IMR-90 (cell line): ENCODE measurements at regions not wholly inside any gene's neighbourhood (a gene's known extent, or its start where the extent isn't known, plus 50 kb on each side); places are given as distances from the start of the nearest gene placed in this dataset.
"Not testable (repeated sequence)": the region's sequence is repeated elsewhere in the genome, so short reads cannot be mapped to it uniquely, and the experiment has no call there.

ENCODE experiments used
- ATAC-seq: fragments of 200-7000 bp; cut with Tn5 transposase; 2 replicates; pipeline ENCODE4 v1.9.1; 2020; ENCODE audit warnings: low read depth, mild to moderate bottlenecking, moderate library complexity
- BruUV-seq: library from RNA; stranded (reverse); fragments of 400-500 nt; replicated peaks from 2 replicates; lab custom pipeline; 2021; lab: Mats Ljungman, UMichigan
- CTCF ChIA-PET: fragments of 300-600 bp; formaldehyde crosslinking; extraction: SDS; loops from one replicate; lab custom pipeline; 2021; ENCODE audit warnings: antibody characterized with exemption; lab: Yijun Ruan, JAX
- POLR2A ChIA-PET: fragments of 300-600 bp; sonication (Branson Sonifier 250); formaldehyde crosslinking; loops from one replicate; lab custom pipeline; 2022; ENCODE audit warnings: antibody characterized with exemption; ENCODE audit not compliant: unreplicated experiment; lab: Charles Lee
- DNase-seq: peaks from one replicate; pipeline ENCODE4 v3.0.0; 2013
- H2AFZ ChIP-seq: replicated peaks from 2 replicates; pipeline ENCODE3; 2013; ENCODE audit warnings: low read length, mild to moderate bottlenecking; ENCODE audit not compliant: poor library complexity
- H2AK5ac ChIP-seq: 2 replicates; pipeline ENCODE4 v1.6.1; 2013; ENCODE audit warnings: low read depth, low read length, inconsistent platforms
- H2AK9ac ChIP-seq: replicated peaks from 2 replicates; pipeline ENCODE3; 2013; ENCODE audit warnings: mild to moderate bottlenecking, low read depth, low read length, moderate library complexity; ENCODE audit not compliant: poor library complexity
- H2BK120ac ChIP-seq: 2 replicates; pipeline ENCODE4 v1.6.1; 2013; ENCODE audit warnings: low read depth, low read length, inconsistent platforms
- H2BK15ac ChIP-seq: 3 replicates; pipeline ENCODE4 v1.6.1; 2013; ENCODE audit warnings: low read depth, low read length, inconsistent platforms
- H2BK20ac ChIP-seq: 2 replicates; pipeline ENCODE4 v1.6.1; 2013; ENCODE audit warnings: low read depth, mild to moderate bottlenecking, inconsistent platforms, low read length, moderate library complexity
- H2BK5ac ChIP-seq: 2 replicates; pipeline ENCODE4 v1.6.1; 2013; ENCODE audit warnings: mild to moderate bottlenecking, low read depth, low read length, inconsistent platforms; ENCODE audit not compliant: poor library complexity, severe bottlenecking
- H3K14ac ChIP-seq: replicated peaks from 2 replicates; pipeline ENCODE4 v1.6.1; 2013; ENCODE audit warnings: low read depth, low read length, inconsistent platforms
- H3K18ac ChIP-seq: 2 replicates; pipeline ENCODE4 v1.6.1; 2013; ENCODE audit warnings: low read depth, low read length, control low read depth
- H3K23ac ChIP-seq: 2 replicates; pipeline ENCODE4 v1.6.1; 2013; ENCODE audit warnings: low read depth, low read length, inconsistent platforms
- H3K27ac ChIP-seq: 2 replicates; pipeline ENCODE4 v1.5.1; 2013; ENCODE audit warnings: mild to moderate bottlenecking, control low read depth, low read length; ENCODE audit not compliant: insufficient read depth
- H3K27me3 ChIP-seq: 2 replicates; pipeline ENCODE4 v1.6.1; 2013; ENCODE audit warnings: low read length; ENCODE audit not compliant: control insufficient read depth, insufficient read depth
- H3K36me3 ChIP-seq: 2 replicates; pipeline ENCODE4 v1.6.1; 2013; ENCODE audit warnings: low read length, mixed read lengths; ENCODE audit not compliant: control insufficient read depth, insufficient read depth
- H3K4ac ChIP-seq: 2 replicates; pipeline ENCODE4 v1.6.1; 2013; ENCODE audit warnings: low read depth, low read length, inconsistent platforms
- H3K4me1 ChIP-seq: 2 replicates; pipeline ENCODE4 v1.6.1; 2013; ENCODE audit warnings: low read length, mixed read lengths; ENCODE audit not compliant: control insufficient read depth, insufficient read depth
- H3K4me2 ChIP-seq: 2 replicates; pipeline ENCODE4 v1.6.1; 2013; ENCODE audit warnings: low read depth, mild to moderate bottlenecking, control low read depth, low read length, moderate library complexity
- H3K4me3 ChIP-seq: 2 replicates; pipeline ENCODE4 v1.5.1; 2013; ENCODE audit warnings: low read depth, mild to moderate bottlenecking, control low read depth, low read length, moderate library complexity; ENCODE audit not compliant: insufficient read depth
- H3K56ac ChIP-seq: 2 replicates; pipeline ENCODE4 v1.6.1; 2013; ENCODE audit warnings: low read length, inconsistent platforms; ENCODE audit not compliant: insufficient read depth; ENCODE audit errors: extremely low read depth
- H3K79me1 ChIP-seq, 2 experiments: 2 replicates each; pipeline ENCODE4 v1.6.1; 2013; ENCODE audit warnings: low read length in 2 of 2, inconsistent platforms in 1 of 2, low read depth in 1 of 2
- H3K9ac ChIP-seq: 2 replicates; pipeline ENCODE4 v1.6.1; 2013; ENCODE audit warnings: low read depth, low read length, control low read depth
- H3K9me1 ChIP-seq: 2 replicates; pipeline ENCODE4 v1.6.1; 2013; ENCODE audit warnings: low read length, inconsistent platforms; ENCODE audit not compliant: insufficient read depth
- H3K9me3 ChIP-seq: 2 replicates; pipeline ENCODE4 v1.6.1; 2013; ENCODE audit warnings: low read length; ENCODE audit not compliant: control insufficient read depth, insufficient read depth
- H4K20me1 ChIP-seq: 2 replicates; pipeline ENCODE4 v1.6.1; 2013; ENCODE audit warnings: low read length, inconsistent platforms; ENCODE audit not compliant: insufficient read depth
- H4K5ac ChIP-seq: 2 replicates; pipeline ENCODE4 v1.6.1; 2013; ENCODE audit warnings: mild to moderate bottlenecking, low read depth, low read length, control low read depth
- H4K8ac ChIP-seq, 2 experiments: 2 replicates each; pipeline ENCODE4 v1.6.1; 2013; ENCODE audit warnings: low read depth in 2 of 2, low read length in 2 of 2, control low read depth in 1 of 2, inconsistent platforms in 1 of 2
- H4K91ac ChIP-seq: 2 replicates; pipeline ENCODE4 v1.6.1; 2013; ENCODE audit warnings: low read depth, low read length, inconsistent platforms; ENCODE audit not compliant: insufficient read depth
- WGBS, 2 experiments: methylation state at CpG; one replicate each; pipeline versions ENCODE4 v1.1.5 to v1.1.7; 2013; ENCODE audit warnings: missing lambda C conversion rate in 2 of 2; ENCODE audit not compliant: insufficient read length in 1 of 2; ENCODE audit errors: extremely low coverage in 2 of 2; 5-methylcytosine and 5-hydroxymethylcytosine counted together
- dilution Hi-C: fragments of 300-500 bp; cut with HindIII; formaldehyde crosslinking; loops from one replicate; pipeline ENCODE4 v1.14.3; 2018; ENCODE audit warnings: low sequenced_read_pairs; ENCODE audit not compliant: unreplicated experiment
- in situ Hi-C: fragments of 300-500 bp; cut with MboI; formaldehyde crosslinking; loops from 3 replicates; pipeline ENCODE4 v1.14.3; 2019; ENCODE audit warnings: low sequenced_read_pairs, inconsistent platforms, mixed read lengths
- intact Hi-C: fragments of 100-400 bp; cut with micrococcal nuclease; formaldehyde crosslinking; loops from 2 replicates; pipeline ENCODE4 v1.10.0; 2022

- H3K4me1 ChIP-seq, H2BK120ac ChIP-seq, H2BK15ac ChIP-seq, H3K23ac ChIP-seq, H2AFZ ChIP-seq, H4K8ac ChIP-seq, H3K9me3 ChIP-seq, H3K9ac ChIP-seq, H2BK5ac ChIP-seq, DNase-seq, H3K18ac ChIP-seq, H3K79me1 ChIP-seq, H3K4me2 ChIP-seq, POLR2A ChIA-PET, H3K27ac ChIP-seq, H4K5ac ChIP-seq, CTCF ChIA-PET, H3K36me3 ChIP-seq, H3K4ac ChIP-seq, BruUV-seq, H3K9me1 ChIP-seq, H4K91ac ChIP-seq, H4K20me1 ChIP-seq, H2AK9ac ChIP-seq, in situ Hi-C loops, H3K4me3 ChIP-seq, dilution Hi-C loops, H2BK20ac ChIP-seq, H3K14ac ChIP-seq, H2AK5ac ChIP-seq, intact Hi-C loops, H3K56ac ChIP-seq, ATAC-seq: not testable (repeated sequence)
- WGBS, 2 experiments = no CpG with 5 or more reads among the region's 7 CpGs
- peaks cover 15% of the 10 kb centered on the region for H3K27me3 ChIP-seq
Observed at GRCh38 chr11:67886207-67886606, 117.7 kb downstream of the UNC93B1 start.

DNA sequence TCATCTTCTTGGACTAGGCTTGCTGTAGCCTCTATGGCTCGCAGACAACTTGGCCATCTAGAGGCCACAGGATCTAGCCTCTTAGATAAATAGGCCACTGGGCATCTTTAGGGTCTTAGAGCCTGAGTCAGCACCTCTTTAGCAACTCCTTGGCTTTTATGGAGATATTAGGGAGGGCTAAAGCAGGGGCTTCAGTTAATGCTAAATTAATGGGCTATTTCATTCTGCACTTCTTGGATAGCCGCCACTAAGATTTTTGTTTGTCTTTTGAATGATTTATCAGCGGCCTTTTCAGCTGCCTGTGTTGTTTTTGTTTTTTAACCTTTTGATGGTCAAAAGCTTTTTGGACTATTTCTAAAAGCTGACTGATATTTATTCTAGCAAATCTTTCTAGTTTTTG, 118.3 kb downstream of the UNC93B1 start:
- DNase-seq, BruUV-seq, H3K4me3 ChIP-seq, H3K4ac ChIP-seq, in situ Hi-C loops, H4K20me1 ChIP-seq, H3K4me2 ChIP-seq, H3K14ac ChIP-seq, H2BK5ac ChIP-seq, H3K27ac ChIP-seq, H3K56ac ChIP-seq, POLR2A ChIA-PET, ATAC-seq, H2AFZ ChIP-seq, H3K18ac ChIP-seq, dilution Hi-C loops, H3K4me1 ChIP-seq, H3K9ac ChIP-seq, H4K91ac ChIP-seq, H3K9me1 ChIP-seq, H3K79me1 ChIP-seq, H3K36me3 ChIP-seq, H2BK15ac ChIP-seq, H4K8ac ChIP-seq, H3K9me3 ChIP-seq, H2AK9ac ChIP-seq, H3K23ac ChIP-seq, intact Hi-C loops, H2BK120ac ChIP-seq, H2AK5ac ChIP-seq, H4K5ac ChIP-seq, H2BK20ac ChIP-seq: not testable (repeated sequence)
- WGBS, 2 experiments = no CpG with 5 or more reads among the region's 3 CpGs
- H3K27me3 ChIP-seq = peaks cover 15% of the 10 kb centered on the region
- CTCF ChIA-PET = interaction anchor here (0.6 kb wide), 1 partner anchor 338 kb away, joined by 3 read pairs; no protein-coding TSS in a partner anchor
